Heart left ventricle (tissue), 16 donors: ENCODE measurements at regions not wholly inside any gene's neighbourhood (a gene's known extent, or its start where the extent isn't known, plus 50 kb on each side); places are given as distances from the start of the nearest gene placed in this dataset.
"Not testable (repeated sequence)": the region's sequence is repeated elsewhere in the genome, so short reads cannot be mapped to it uniquely, and the experiment has no call there.

Source experiments
- ATAC-seq, 4 donors: fragments of 200-7000 bp; cut with Tn5 transposase; one replicate each; pipeline ENCODE4 v1.9.1; 2020 to 2022; ENCODE audit warnings: moderate library complexity in 4 of 4, mild to moderate bottlenecking in 3 of 4, moderate number of reproducible peaks in 1 of 4
- DNase-seq, 5 donors: peaks; one replicate each; pipeline ENCODE4 v3.0.0-alpha.2; 2020
- H3K27ac ChIP-seq, 12 donors: fragments of 200-600 bp; sonication (generic) in 4 of 12; one replicate each; pipeline versions ENCODE4 v1.5.0 to v1.8.0; 2016 to 2022; ENCODE audit warnings: mild to moderate bottlenecking in 2 of 12
- H3K27me3 ChIP-seq, 9 donors: fragments of 200-600 bp; sonication (generic) in 2 of 9; one replicate each; pipeline versions ENCODE4 v1.5.1 to v1.8.0; 2016 to 2022; ENCODE audit warnings: mild to moderate bottlenecking in 3 of 9
- H3K36me3 ChIP-seq, 9 donors: fragments of 200-600 bp; sonication (generic) in 2 of 9; one replicate each; pipeline versions ENCODE4 v1.5.0 to v1.8.0; 2018 to 2022; ENCODE audit warnings: mild to moderate bottlenecking in 2 of 9
- H3K4me1 ChIP-seq, 12 donors: fragments of 200-600 bp; sonication (generic) in 4 of 12; one replicate each; pipeline versions ENCODE4 v1.5.0 to v1.8.0; 2016 to 2022; ENCODE audit warnings: mild to moderate bottlenecking in 3 of 12
- H3K4me3 ChIP-seq, 12 donors: fragments of 200-600 bp; sonication (generic) in 4 of 12; one replicate each; pipeline versions ENCODE4 v1.5.0 to v1.8.0; 2017 to 2022; ENCODE audit warnings: mild to moderate bottlenecking in 9 of 12, moderate library complexity in 4 of 12
- H3K9me3 ChIP-seq, 12 donors: fragments of 200-600 bp; sonication (generic) in 4 of 12; one replicate each; pipeline versions ENCODE4 v1.5.0 to v1.8.0; 2016 to 2022; ENCODE audit warnings: mild to moderate bottlenecking in 1 of 12
- POLR2A ChIP-seq, 2 donors: fragments of 450-650 bp; IDR thresholded peaks; one replicate each; pipeline ENCODE4 v1.6.1; 2017; ENCODE audit warnings: antibody characterized with exemption in 2 of 2, mild to moderate bottlenecking in 2 of 2, moderate library complexity in 2 of 2
- WGBS, 4 donors: extraction: QIAGEN DNeasy Blood & Tissue Kit in 2 of 4; methylation state at CpG; one replicate each; pipeline versions ENCODE4 v1.1.5 to v1.1.7; 2013 to 2018; 5-methylcytosine and 5-hydroxymethylcytosine counted together
- intact Hi-C, 10 donors: fragments of 100-400 bp; cut with DNase I; formaldehyde crosslinking; loops; one replicate each; pipeline versions ENCODE4 v1.11.1 to v1.14.2; 2022
- TF ChIP-seq, protein P1 (sequence below), 12 donors: fragments of 200-600 bp; sonication (generic) in 4 of 12; IDR thresholded peaks; one replicate each; pipeline versions ENCODE4 v1.5.0 to v1.8.0; 2018 to 2022; ENCODE audit warnings: antibody characterized with exemption in 12 of 12, mild to moderate bottlenecking in 5 of 12
- donor health status: ischemic (EF 13 %, LVEDD 7.1; RV severe dilation, severe dysfunction).
- donor health status: healthy with polysubstance abuse.
- donor health status: DM: no; HTN: yes; CAD: no.
- donor health status: DM: no; HTN: no; CAD: no.
- donor health status: ischemic (EF 25% LVEDD 6.9; RV normal size, moderate dysfunction).
- donor health status: ischemic (EF 25% LVEDD 5.7; RV mildly dilated, moderate dysfunction).
- donor health status: healthy.
- donor health status: DM: yes; HTN: yes; CAD: no.
- donor health status: ischemic (EF 35%, LVEDD 5.7; RV mildly dilated, moderate dysfunction).
- donor health status: nonischemic (EF 11% LVEDD 7.7; RV severe dilation, severe dysfunction).
- donor health status: DM: yes; HTN: yes; CAD: no.
- donor health status: PGD.
- donor health status: ischemic (EF 29% LVEDD 5.4; RV normal size, mild dysfunction).
- donor health status: nonischemic (EF 23%, LVEDD 6.1; RV moderate dilation, normal function).

DNA sequence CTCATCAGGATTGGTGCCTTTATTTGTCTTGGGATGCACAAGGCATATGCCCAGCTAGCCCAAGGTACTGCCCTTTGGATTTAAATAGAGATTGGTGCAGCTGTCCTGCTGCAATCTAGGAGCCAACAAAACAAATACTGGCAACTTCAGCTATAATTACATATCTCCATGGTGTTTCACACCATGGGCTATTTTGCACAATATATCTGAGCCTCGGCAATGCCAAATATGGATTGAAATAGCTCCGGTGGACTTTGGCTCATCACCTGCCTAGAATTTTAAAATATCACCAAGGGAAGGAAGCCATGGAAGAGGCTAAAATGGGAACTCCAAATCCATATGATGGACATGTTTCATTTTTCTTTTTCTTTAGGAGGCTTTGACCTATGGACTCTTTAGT is 367.8 kb upstream of the UMPS start:
- intact Hi-C loops, result no loop called here
- Histone ChIP-seq H3K27me3 (no peaks in the 10 kb centered on the region), H3K4me1 (peaks cover 0 to 6% (median 0%) of the 10 kb centered on the region in 12 donors), H3K36me3 (no peaks in the 10 kb centered on the region), H3K4me3 (no peak overlapping the region), H3K27ac (no peak overlapping the region), H3K9me3 (no peaks in the 10 kb centered on the region)
- no peak for ATAC-seq
- no peak for TF ChIP-seq POLR2A (IDR thresholded peaks at IDR 0.05)
- TF ChIP-seq, protein P1, sequence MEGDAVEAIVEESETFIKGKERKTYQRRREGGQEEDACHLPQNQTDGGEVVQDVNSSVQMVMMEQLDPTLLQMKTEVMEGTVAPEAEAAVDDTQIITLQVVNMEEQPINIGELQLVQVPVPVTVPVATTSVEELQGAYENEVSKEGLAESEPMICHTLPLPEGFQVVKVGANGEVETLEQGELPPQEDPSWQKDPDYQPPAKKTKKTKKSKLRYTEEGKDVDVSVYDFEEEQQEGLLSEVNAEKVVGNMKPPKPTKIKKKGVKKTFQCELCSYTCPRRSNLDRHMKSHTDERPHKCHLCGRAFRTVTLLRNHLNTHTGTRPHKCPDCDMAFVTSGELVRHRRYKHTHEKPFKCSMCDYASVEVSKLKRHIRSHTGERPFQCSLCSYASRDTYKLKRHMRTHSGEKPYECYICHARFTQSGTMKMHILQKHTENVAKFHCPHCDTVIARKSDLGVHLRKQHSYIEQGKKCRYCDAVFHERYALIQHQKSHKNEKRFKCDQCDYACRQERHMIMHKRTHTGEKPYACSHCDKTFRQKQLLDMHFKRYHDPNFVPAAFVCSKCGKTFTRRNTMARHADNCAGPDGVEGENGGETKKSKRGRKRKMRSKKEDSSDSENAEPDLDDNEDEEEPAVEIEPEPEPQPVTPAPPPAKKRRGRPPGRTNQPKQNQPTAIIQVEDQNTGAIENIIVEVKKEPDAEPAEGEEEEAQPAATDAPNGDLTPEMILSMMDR (IDR thresholded peaks at IDR 0.05), result no peak
- WGBS, 4 donors, result 88 to 97% (median 91%) methylated on average over 2 of the region's 2 CpGs
- no peak for DNase-seq

- no peak overlapping the region for H3K27ac ChIP-seq
- DNase-seq (no peak), ATAC-seq (no peak)
- TF ChIP-seq POLR2A (IDR thresholded peaks at IDR 0.05), result no peak
- TF ChIP-seq, protein P1 (IDR thresholded peaks at IDR 0.05), result no peak
- intact Hi-C loops, result no loop called here
- H3K4me3 ChIP-seq, result no peak overlapping the region
- no peaks in the 10 kb centered on the region for H3K27me3 ChIP-seq
- no peaks in the 10 kb centered on the region for H3K36me3 ChIP-seq
- H3K9me3 ChIP-seq, result no peaks in the 10 kb centered on the region
- H3K4me1 ChIP-seq, result peaks cover 0 to 6% (median 0%) of the 10 kb centered on the region in 12 donors
Observed at GRCh38 chr3:124363476-124363875, 366.8 kb upstream of the UMPS start.

GRCh38 chr3:124364317-124365020 is 365.8 kb upstream of the UMPS start:
- TF ChIP-seq, protein P1 (IDR thresholded peaks at IDR 0.05), result no peak
- no peak for TF ChIP-seq POLR2A (IDR thresholded peaks at IDR 0.05)
- Histone ChIP-seq H3K27ac (no peak overlapping the region), H3K9me3 (peaks cover 0 to 2% (median 0%) of the 10 kb centered on the region in 12 donors), H3K27me3 (no peaks in the 10 kb centered on the region), H3K4me3 (no peak overlapping the region), H3K36me3 (no peaks in the 10 kb centered on the region), H3K4me1 (peaks cover 0 to 6% (median 0%) of the 10 kb centered on the region in 12 donors)
- no peak for DNase-seq
- 59 to 69% (median 67%) methylated on average over 2 of the region's 2 CpGs for WGBS, 4 donors
- ATAC-seq, result peak in 1 of 4 donors; percentile 33
- intact Hi-C loops, result no loop called here

DNA sequence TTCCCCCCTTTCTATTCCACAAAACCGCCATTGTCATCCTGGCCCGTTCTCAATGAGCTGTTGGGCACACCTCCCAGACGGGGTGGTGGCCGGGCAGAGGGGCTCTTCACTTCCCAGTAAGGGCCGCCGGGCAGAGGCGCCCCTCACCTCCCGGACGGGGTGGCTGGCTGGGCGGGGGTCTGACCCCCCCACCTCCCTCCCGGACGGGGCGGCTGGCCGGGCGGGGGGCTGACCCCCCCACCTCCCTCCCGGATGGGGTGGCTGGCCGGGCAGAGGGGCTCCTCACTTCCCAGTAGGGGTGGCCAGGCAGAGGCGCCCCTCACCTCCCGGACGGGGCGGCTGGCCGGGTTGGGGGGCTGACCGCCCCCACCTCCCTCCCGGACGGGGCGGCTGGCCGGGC is 363.6 kb upstream of the UMPS start:
- ATAC-seq, result not testable (repeated sequence)

GRCh38 chr3:124372775-124373174 is 357.5 kb upstream of the UMPS start:
- intact Hi-C loops, result no loop called here
- TF ChIP-seq POLR2A (IDR thresholded peaks at IDR 0.05), result no peak
- TF ChIP-seq, protein P1 (IDR thresholded peaks at IDR 0.05), result no peak
- Histone ChIP-seq H3K4me1 (no peaks in the 10 kb centered on the region), H3K4me3 (no peak overlapping the region), H3K36me3 (no peaks in the 10 kb centered on the region), H3K9me3 (peaks cover 0 to 9% (median 0%) of the 10 kb centered on the region in 12 donors), H3K27me3 (no peaks in the 10 kb centered on the region), H3K27ac (no peak overlapping the region)
- 75 to 88% (median 86%) methylated on average over 3 of the region's 3 CpGs for WGBS, 4 donors
- DNase-seq (no peak), ATAC-seq (no peak)

More for the DNA sequence above, 363.6 kb upstream of the UMPS start:
- H3K36me3 ChIP-seq, H3K4me3 ChIP-seq, H3K27ac ChIP-seq, H3K27me3 ChIP-seq, DNase-seq, intact Hi-C loops, H3K4me1 ChIP-seq, H3K9me3 ChIP-seq: not testable (repeated sequence)
- 97 to 100% (median 99%) methylated on average over 6 to 22 of the region's 27 CpGs; no CpG with 5 or more reads in 1 of the 4 donors for WGBS, 4 donors
